ENCODE measurements at regions not wholly inside any gene's neighbourhood (a gene's known extent, or its start where the extent isn't known, plus 50 kb on each side); places are given as distances from the start of the nearest gene placed in this dataset.

DNA sequence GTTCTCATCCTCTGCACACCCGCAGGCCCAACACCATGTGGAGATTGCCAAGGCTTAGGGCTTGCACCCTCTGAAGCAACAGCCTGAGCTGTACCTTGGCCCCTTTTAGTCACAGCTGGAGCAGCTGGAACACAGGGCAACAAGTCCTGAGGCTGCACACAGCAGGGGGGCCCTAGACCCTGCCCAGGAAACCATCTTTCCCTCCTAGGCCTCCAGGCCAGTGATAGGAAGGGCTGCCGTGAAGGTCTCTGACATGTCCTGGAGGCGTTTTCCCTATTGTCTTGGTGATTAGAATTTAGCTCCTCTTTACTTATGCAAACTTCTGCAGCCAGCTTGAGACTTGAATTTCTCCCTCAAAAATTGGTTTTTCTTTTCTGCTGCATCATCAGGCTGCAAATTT, 373.5 kb upstream of the CLEC14A start:
- ChIA-PET POLR2A (ENCODE audit: unreplicated experiment) (no interaction called here), CTCF (no interaction called here)
- TF ChIP-seq, protein P1, sequence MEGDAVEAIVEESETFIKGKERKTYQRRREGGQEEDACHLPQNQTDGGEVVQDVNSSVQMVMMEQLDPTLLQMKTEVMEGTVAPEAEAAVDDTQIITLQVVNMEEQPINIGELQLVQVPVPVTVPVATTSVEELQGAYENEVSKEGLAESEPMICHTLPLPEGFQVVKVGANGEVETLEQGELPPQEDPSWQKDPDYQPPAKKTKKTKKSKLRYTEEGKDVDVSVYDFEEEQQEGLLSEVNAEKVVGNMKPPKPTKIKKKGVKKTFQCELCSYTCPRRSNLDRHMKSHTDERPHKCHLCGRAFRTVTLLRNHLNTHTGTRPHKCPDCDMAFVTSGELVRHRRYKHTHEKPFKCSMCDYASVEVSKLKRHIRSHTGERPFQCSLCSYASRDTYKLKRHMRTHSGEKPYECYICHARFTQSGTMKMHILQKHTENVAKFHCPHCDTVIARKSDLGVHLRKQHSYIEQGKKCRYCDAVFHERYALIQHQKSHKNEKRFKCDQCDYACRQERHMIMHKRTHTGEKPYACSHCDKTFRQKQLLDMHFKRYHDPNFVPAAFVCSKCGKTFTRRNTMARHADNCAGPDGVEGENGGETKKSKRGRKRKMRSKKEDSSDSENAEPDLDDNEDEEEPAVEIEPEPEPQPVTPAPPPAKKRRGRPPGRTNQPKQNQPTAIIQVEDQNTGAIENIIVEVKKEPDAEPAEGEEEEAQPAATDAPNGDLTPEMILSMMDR (conservative IDR thresholded peaks at IDR 0.05) = no peak
- TF ChIP-seq EZH2 (IDR thresholded peaks at IDR 0.05; ENCODE audit: low read depth) = no peak
- Histone ChIP-seq H3K9me2 (ENCODE audit: insufficient read depth) (no peaks in the 10 kb centered on the region), H3K4me3 (no peak overlapping the region), H3K4me2 (no peak overlapping the region), H3K36me3 (ENCODE audit: low read depth) (no peaks in the 10 kb centered on the region), H4K20me1 (ENCODE audit: insufficient read depth) (no peaks in the 10 kb centered on the region), H3K4me1 (replicated peaks; ENCODE audit: insufficient read depth) (no peaks in the 10 kb centered on the region), H3K27ac (no peak overlapping the region), H3K79me2 (ENCODE audit: low read depth) (no peaks in the 10 kb centered on the region), H3K9me3 (ENCODE audit: insufficient read depth, low read depth) (no peaks in the 10 kb centered on the region; the same call in 1 of the 2 replicates), H3K27me3 (ENCODE audit: insufficient read depth, low read depth) (no peaks in the 10 kb centered on the region), H2AFZ (no peak overlapping the region), H3F3A (ENCODE audit: insufficient read depth, low read depth) (no peaks in the 10 kb centered on the region)
- no peak for DNase-seq
- no TSS peak for BruUV-seq (replicated peaks)
- intact Hi-C loops (cut with micrococcal nuclease; ENCODE audit: unreplicated experiment) = no loop called here

DNA sequence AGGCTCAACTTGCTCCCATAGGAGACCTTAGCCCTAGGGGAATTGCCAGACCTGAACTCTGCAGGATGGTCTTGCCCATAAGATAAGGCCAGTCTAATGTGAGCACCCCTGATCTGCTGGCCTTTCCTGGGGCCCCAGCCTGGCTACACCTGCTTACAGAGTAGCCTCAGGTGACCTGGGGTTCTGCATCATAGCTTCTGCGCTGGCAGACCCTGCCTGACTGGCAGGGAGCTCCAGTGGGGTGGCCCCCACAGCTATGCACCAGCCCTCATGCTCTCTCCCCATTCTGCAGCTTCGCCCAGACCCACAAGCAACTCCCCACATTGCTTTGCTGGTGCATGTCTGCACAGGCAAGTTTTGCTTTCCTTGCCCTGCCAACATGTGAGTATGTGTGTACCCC, 371.3 kb upstream of the CLEC14A start:
- POLR2A ChIA-PET (ENCODE audit: unreplicated experiment) = no interaction called here
- Histone ChIP-seq H3K4me2 (no peak overlapping the region), H3K9me3 (ENCODE audit: insufficient read depth, low read depth) (no peaks in the 10 kb centered on the region), H3K27ac (no peak overlapping the region), H3K4me3 (no peak overlapping the region), H2AFZ (no peak overlapping the region), H3K27me3 (ENCODE audit: insufficient read depth, low read depth) (no peaks in the 10 kb centered on the region), H3K9me2 (ENCODE audit: insufficient read depth) (no peaks in the 10 kb centered on the region), H3K4me1 (replicated peaks; ENCODE audit: insufficient read depth) (no peaks in the 10 kb centered on the region), H3K36me3 (ENCODE audit: low read depth) (no peaks in the 10 kb centered on the region), H3K79me2 (ENCODE audit: low read depth) (no peaks in the 10 kb centered on the region), H3F3A (ENCODE audit: insufficient read depth, low read depth) (no peaks in the 10 kb centered on the region), H4K20me1 (ENCODE audit: insufficient read depth) (no peaks in the 10 kb centered on the region)
- TF ChIP-seq, protein P1 (conservative IDR thresholded peaks at IDR 0.05) = no peak
- no peak for TF ChIP-seq EZH2 (IDR thresholded peaks at IDR 0.05; ENCODE audit: low read depth)
- CTCF ChIA-PET = no interaction called here
- BruUV-seq (replicated peaks) = no TSS peak
- intact Hi-C loops (cut with micrococcal nuclease; ENCODE audit: unreplicated experiment) = no loop called here
- DNase-seq = no peak

DNA sequence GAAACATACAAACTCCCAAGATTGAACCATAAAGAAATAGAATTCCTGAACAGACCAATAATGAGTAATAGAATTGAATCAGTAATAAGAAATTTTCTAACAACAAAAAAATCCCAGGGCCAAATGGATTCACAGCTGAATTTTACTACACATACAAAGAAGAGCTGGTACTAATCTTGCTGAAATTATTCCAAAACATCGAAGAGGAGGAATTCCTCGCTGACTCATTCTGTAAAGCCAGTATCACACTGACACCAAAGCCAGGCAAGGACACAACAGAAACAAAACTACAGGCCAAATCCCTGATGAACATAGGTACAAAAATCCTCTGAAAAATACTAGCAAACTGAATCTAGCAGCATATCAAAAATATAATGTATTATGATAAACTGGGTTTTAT, 367.8 kb upstream of the CLEC14A start:
- Histone ChIP-seq H4K20me1 (ENCODE audit: insufficient read depth) (no peaks in the 10 kb centered on the region), H2AFZ (no peak overlapping the region), H3K27me3 (ENCODE audit: insufficient read depth, low read depth) (no peaks in the 10 kb centered on the region), H3K4me3 (no peak overlapping the region), H3K27ac (no peak overlapping the region), H3K79me2 (ENCODE audit: low read depth) (no peaks in the 10 kb centered on the region), H3K4me2 (no peak overlapping the region), H3K4me1 (replicated peaks; ENCODE audit: insufficient read depth) (no peaks in the 10 kb centered on the region), H3K36me3 (ENCODE audit: low read depth) (no peaks in the 10 kb centered on the region), H3F3A (ENCODE audit: insufficient read depth, low read depth) (no peaks in the 10 kb centered on the region), H3K9me3 (ENCODE audit: insufficient read depth, low read depth) (no peaks in the 10 kb centered on the region), H3K9me2 (ENCODE audit: insufficient read depth) (no peaks in the 10 kb centered on the region)
- no TSS peak for BruUV-seq (replicated peaks)
- TF ChIP-seq, protein P1 (conservative IDR thresholded peaks at IDR 0.05) = no peak
- no peak for TF ChIP-seq EZH2 (IDR thresholded peaks at IDR 0.05; ENCODE audit: low read depth)
- DNase-seq = no peak
- POLR2A ChIA-PET (ENCODE audit: unreplicated experiment) = no interaction called here
- CTCF ChIA-PET = no interaction called here
- intact Hi-C loops (cut with micrococcal nuclease; ENCODE audit: unreplicated experiment) = no loop called here
